ENCODE measurements at regions not wholly inside any gene's neighbourhood (a gene's known extent, or its start where the extent isn't known, plus 50 kb on each side); places are given as distances from the start of the nearest gene placed in this dataset.
"Not testable (repeated sequence)": the region's sequence is repeated elsewhere in the genome, so short reads cannot be mapped to it uniquely, and the experiment has no call there.

DNA sequence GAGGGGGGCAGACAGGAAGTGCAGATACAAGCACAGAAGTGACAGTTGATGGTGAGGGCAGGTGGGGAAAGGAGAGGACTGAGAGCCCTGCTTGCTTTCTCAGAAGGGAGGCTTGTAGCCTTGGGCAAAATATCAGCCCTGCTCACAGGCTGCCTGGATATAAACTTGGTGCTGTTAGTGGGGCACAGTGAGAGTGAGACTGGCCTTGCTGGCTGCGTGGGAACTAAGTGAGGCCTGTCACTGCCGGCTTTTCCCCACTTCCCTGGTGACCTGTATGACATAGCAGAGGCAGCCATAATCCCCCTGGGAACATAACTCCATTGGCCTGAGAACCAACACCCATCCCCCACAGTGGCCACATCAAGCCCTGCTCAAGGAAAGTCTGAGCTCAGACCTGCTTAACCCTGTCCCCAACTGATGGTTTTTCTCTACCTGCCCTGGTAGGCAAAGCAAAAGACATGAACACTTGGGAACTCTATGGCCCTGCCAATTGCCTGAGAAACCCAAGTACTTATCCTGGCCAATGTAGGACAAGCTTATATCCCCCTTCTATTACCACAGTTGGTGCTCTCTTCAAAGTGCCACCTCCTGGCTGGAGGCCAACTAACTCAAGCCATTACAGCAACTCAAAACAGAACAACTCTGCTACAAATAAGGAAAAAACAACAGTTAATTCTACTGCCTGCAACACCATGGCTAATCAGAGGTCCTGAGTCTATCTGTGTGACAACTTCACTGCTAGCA lies 472.7 kb downstream of the PLPP3 start:
- DNase-seq (ENCODE audit: low read depth) = no peak

DNA sequence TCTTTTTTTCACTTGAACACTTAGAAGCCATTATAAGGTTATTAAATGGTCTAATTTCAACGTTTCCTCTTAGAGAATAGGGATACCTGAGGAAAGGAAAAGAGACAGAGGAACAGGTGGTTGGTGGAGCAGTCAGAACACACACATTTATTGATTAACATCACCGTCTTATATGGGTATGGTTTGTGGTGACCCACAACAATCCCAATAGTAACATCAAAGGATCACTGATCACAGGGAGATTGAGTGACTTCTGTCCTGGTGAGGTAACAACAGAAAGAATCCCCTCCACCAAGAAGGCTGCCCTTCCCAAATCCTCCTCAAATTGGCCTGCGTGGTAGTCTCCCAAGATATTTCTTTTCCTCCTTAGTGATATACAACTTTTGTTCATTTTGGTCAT lies 474.0 kb downstream of the PLPP3 start:
- no peak for DNase-seq (ENCODE audit: low read depth)

DNA sequence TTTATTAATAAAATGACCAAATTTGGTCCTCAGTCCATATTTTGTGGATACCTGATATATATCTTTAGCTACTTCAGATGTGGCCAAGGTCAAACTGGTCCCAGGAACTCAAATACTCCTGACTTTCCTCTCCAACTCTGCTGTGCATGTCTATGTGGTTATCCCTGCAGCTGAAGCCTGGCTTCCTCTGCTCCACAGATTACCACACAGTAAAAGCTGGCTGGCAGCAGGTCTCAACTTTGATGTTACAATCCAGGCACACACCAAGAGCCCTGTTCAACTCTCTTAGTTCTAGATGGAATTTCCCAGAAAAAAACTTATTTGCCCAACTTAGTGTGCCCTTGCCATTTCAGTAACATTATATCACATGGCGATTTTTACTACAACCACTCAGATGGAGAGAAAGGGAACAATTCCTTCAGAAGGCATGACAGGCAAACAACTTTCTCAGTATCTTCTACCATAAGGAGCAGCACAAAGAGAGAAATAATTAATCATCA lies 479.5 kb downstream of the PLPP3 start:
- DNase-seq (ENCODE audit: low read depth) = no peak

DNA sequence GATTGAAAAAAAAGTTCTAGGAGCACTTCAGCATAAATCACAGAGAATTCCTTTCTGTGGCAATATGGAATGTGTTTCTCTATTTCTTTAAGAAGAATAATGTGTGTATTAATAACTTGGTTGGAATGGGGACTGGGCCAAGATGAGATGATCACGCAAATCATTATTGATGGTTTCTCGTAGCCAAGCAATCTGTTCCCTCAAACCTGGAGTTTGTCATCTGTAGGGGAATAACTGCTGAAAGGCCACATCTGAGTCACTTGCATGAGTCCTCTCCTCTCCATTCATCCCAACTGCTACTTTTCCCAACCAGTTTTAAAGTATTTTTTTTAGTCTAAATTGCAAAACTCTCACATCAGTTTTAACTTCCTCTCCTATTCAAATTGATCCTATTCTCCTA lies 480.4 kb downstream of the PLPP3 start:
- DNase-seq (ENCODE audit: low read depth) = no peak

DNA sequence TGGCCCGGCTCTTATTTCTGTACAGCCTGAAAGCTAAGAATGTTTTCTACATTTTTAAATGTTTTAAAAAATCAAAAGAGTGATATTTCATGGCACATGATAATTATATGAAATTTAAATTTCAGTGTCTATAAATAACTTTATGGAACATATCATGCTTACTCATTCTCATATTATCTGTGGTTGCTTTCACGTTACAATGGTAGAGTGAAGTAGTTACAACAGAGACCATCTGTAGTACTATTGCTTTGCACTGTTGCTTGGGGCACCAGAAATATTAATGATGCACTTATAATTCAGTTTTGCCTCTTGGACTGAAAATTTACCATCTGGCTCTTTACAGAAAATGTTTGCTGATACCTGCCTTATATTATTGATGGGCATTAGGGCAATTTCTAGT lies 481.6 kb downstream of the PLPP3 start:
- DNase-seq (ENCODE audit: low read depth) = no peak

DNA sequence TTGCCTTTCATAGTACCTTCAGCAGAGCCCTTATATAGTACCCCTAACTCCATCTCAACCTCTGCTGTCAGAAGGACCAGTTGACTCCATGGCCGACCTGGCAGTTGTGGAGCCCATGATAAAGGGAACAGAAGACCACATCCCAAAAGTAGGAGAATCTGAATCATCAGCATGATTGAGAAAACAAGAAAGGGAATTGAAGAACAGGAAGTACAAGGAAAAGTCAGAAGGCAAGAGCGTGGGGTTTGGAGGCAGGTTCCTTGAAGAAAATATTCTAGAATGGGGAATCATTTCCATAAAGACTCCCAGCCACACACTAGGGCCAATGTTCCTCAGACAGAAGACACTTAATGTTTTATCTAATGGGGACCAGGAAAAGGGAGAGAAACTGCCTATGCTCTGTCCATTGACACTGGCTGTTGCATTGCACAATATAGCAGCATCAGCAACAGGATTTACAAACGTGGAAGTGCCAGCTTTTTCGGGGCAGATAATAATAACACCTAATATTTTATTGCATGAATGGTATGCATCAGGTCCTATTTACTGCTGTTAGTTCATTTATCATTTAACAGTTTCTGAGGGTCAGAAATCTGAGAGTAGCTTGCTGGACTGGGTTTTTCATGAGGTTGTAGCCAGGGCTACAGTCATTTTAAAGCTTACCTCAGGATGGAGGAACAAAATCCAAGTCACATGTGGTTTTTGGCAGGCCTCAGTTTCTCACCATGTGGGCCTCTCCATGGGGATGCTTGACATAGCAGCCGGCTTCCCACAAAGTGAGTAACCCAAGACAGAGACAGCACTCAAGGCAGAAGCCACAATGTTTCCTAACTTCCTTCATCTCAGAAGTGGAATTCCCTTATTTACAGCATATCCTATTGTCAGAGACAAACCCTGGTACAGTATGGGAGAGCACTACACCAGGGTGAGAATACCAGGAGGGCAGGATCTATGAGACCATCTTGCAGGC lies 483.4 kb downstream of the PLPP3 start:
- no peak for DNase-seq (ENCODE audit: low read depth)

DNA sequence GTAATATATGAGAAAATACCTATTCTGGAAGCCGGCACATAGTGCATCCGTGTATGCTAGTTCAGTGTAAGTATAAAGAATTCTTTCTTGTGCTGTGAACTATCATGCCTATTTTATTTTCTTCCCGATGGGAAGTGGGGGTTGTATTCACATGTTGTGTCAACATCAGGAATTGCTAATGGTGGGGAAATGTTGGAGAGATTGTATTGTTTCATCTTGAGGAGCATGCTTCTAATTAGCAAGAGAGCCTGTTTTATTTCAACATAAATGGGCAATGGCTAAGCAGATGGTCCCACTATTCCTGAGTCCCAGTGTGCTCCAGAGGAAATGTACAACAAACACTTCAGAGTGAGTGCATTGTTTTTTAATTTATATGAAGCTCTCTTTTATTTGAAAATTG lies 485.2 kb downstream of the PLPP3 start:
- DNase-seq (ENCODE audit: low read depth) = no peak

DNA sequence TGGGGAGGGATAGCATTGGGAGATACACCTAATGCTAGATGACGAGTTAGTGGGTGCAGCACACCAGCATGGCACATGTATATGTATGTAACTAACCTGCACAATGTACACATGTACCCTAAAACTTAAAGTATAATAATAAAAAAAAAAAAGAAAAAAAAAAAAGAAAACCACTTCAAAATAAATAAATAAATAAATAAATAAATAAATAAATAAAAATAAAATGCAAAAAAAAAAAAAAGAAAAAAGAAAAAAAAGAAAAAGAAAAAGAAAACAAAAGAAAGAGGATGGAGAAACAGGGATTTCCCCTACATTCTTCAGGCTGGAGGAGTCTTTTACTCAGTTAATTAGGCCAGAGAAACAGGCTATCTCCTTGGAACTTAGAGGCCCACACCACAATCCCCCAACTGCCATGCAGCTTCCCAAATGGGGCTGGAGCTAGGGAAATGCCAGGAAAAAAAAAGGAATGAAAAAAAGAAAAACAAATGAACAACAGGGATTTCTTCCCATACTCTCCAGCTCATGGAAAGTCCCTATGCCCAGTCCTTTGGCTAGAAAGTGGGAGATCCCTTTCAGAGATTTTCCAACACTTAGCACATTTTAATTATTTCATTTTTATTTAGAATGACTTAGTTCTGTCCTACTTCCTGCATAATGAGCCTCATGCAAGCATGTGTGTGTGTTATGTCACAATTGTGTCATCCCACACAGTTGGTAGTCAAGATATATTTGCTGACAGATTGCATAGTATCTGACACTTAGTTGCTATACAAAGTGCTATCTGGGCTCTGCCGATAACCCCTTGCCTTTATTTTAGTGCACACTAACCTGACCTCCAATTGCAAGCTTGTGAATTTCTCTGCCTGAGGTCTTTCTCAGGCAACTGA lies 486.4 kb downstream of the PLPP3 start:
- no peak for DNase-seq (ENCODE audit: low read depth)

DNA sequence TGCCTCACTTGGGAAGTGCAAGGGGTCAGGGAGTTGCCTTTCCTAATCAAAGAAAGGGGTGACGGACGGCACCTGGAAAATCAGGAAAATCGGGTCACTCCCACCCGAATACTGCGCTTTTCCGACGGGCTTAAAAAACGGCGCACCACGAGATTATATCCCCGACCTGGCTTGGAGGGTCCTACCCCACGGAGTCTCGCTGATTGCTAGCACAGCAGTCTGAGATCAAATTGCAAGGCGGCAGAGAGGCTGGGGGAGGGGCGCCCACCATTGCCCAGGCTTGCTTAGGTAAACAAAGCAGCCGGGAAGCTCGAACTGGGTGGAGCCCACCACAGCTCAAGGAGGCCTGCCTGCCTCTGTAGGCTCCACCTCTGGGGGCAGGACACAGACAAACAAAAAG lies 489.5 kb downstream of the PLPP3 start:
- DNase-seq (ENCODE audit: low read depth) = not testable (repeated sequence)

DNA sequence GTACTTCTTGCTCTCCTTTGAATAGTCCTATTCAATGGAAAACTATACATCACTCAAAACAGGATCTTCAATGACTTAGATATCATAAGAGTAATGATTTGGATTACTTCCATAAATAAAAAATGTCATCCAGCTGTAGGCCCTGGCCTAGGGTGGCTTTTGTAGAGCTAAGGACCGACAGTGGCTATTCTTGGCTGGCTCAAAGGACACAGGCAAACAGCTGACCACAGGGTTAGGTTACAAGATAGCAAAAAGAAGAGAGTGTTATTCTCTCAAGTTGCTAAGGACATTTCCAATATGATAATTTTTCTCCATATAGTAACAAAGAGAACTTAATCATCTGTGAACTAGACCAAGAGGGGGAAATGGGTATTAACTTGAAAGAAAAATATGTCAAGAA lies 495.1 kb downstream of the PLPP3 start:
- DNase-seq (ENCODE audit: low read depth) = no peak

DNA sequence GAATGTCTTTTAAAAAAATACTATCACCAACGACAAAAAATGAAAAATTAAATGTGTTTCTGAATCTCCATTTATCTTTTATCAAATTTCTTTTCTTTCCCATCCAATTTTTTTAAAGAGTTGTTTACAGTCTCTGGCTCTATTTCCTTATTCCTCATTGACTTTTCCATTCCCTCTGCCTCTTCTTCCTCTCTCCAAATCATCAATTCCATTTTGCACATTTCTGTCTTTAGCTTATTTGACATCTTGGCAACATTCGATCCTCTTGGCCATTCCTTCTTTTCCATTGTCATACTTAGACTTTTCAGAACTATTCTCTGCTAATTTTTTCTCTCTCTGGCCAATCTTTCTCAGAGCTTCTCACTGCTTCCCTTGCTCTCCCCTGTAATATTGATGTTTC lies 497.6 kb downstream of the PLPP3 start:
- no peak for DNase-seq (ENCODE audit: low read depth)

DNA sequence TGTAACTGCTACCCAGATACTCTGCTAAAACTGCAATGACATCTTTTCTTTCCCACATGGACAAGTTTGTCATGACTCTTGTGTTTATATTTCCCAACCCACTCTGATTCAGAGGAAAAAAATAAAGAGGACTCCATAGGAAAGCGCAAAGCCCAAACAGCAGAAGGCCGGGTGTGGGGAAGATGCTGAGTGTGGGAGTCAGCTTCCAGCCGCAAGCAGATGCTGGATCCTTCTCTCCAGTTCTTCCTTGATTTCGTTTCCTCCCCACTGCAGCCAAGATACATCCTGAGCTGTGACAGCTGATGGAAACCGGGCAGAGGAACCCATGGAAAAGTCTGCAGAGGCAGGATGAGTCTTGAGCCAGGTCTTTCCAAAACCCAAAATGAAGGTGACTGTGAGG lies 498.2 kb downstream of the PLPP3 start:
- no peak for DNase-seq (ENCODE audit: low read depth)

DNA sequence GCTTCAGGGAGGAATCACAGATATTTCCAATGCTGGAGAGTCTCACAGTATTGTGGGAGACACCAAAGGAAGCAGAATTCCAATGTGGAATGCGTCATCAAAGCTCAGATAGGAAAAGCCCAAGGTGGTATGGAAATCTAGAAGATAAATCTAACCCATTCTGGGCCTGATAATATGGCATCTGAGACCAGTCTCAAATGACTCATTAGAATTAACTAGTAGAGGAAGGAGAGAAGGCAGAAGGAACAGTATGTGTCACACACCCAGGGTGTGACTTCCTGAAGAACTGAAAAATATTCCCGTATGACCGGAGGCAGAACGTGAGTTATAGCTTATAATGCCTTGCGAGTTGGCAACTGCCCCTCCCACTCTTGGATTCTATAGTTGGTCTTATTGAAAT lies 499.2 kb downstream of the PLPP3 start:
- DNase-seq (ENCODE audit: low read depth) = no peak

DNA sequence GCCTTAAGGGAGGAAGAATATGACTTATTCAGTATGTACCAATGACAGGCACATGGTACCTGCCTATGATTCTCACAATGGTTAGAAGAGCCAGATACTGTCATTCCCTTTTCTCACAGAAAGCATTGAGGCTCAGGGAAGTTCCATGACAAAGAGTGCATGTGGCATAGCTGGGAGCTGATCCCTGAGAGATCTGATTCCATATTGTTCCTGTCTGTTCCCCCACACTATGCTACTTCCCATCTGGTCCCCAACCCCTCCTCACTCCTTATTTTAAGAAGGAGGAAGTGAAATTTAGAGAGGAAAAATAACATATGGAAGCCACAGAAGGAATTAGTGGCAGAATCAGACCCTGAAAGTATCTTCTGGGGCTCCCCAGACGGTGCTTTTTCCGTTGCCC lies 500.0 kb downstream of the PLPP3 start:
- DNase-seq (ENCODE audit: low read depth) = no peak

DNA sequence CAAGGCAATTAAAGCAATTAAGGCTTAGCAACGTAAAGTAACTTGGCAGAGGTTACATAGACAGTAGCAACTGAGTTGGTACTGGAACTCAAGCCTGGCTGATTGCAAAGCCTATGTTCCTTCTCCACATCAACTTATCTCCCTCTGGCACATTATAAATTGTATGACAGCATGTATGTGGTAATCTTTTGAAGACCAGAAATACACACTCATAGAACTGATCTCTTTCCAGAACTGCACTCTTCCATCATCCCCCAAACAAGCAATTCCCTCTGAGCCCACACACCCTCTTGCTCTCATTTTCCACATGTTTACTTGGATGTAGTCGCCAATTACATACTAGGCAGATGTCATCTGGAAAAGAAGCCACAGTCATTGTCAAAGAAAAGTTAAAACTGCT lies 502.2 kb downstream of the PLPP3 start:
- DNase-seq (ENCODE audit: low read depth) = no peak

DNA sequence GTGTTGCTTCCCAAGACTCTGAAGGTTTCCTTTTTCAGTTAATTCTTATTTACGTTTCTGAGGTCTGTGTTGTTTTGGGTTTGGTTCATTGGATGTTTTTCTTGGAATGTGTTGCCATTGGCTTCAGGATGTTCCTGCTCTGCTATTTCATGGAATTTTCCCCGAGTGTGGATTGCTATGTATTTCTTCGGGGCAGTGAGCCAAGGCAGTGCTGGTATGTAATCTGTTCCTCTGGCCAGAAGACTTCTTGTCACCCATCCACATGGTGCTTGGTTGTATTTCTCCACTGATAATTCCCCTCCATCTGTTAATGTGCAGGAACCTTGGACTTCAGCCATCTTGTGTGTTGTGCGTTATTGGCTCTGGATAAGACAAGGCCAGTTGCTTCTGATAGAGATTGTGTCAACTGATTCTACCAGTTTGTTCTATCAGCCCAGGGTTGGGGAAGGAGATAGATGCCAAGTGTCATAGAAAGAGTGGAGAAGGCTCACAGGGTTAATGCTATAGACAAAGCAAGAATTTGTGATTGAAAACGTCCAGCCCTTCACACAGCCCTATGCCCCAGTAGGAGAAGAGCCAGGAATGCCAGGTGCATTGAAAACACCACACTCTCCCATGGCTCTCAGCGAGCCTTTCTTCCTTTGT lies 505.2 kb downstream of the PLPP3 start:
- no peak for DNase-seq (ENCODE audit: low read depth)

DNA sequence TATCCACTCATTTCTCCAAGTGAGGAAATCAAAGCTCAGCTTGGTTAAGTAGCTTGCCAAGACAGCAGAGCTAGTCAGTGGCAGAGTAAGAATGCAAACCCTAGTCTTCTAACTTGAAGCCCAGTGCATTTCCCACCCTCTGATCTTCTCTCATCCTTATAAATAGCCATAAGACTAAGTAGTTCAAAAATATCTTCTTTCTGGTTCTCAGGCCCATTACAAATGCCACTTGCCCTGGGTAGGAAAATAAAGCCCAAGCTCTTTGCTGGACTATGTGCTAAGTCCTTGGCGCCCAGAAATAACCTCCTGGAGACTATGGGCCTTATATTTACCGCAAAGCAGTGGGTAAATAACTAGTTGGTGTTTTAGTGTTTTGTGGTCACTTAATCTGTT lies 505.8 kb downstream of the PLPP3 start:
- DNase-seq (ENCODE audit: low read depth) = no peak

DNA sequence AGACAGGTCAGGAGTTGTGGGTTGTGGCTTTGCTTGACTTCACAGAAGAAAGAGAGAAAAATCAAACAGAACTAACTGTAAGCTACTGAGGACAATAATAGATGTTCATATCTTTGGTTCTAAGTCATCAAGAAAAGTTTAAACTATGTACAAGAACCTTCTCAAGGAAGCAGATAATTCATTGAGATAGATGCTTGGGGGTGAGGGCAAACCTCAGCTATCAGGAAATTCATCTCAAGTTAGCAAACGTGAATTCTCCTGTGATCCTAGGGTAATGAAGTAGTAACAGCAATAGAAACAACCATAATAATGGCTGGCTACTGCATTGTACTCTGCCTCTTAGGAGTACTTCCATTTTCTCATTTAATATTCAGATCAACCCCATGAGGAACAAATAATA lies 506.2 kb downstream of the PLPP3 start:
- no peak for DNase-seq (ENCODE audit: low read depth)

DNA sequence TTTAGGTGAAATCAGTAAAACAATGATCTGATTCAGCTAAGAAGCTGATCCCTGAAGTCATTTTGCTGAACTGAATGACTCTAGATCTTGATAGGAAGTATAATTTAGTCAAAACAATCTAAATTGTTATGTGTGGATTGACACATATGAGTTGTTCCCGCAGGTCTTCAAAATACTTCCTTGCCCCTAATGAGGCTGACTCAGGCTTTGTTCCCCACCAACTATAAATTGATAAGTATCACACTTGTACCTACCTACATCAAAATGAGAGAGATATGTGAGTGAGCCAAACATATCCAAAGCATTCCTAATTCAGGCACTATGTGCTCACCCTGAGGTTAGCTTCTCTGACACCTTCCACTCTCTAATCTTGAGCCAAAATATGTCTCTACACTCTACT lies 507.1 kb downstream of the PLPP3 start:
- no peak for DNase-seq (ENCODE audit: low read depth)

DNA sequence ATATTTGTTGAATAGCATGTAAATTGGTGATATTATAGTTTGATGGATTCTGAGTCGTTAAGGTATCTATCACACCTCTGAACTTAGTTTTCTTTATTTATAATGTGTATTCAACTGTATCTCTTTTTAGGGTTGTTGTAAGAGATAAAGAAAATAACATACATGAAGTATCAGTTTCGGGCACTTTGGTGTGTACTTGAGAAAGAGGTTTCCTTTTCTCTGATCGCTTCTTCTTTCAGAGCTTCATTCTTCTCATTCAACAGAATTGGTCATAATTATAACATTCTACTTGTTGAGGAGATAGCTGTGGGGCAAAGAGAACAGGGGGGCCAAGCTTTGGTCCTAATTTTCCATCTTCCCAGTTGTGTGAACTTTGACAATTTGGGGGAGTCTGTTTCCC lies 508.0 kb downstream of the PLPP3 start:
- no peak for DNase-seq (ENCODE audit: low read depth)

DNA sequence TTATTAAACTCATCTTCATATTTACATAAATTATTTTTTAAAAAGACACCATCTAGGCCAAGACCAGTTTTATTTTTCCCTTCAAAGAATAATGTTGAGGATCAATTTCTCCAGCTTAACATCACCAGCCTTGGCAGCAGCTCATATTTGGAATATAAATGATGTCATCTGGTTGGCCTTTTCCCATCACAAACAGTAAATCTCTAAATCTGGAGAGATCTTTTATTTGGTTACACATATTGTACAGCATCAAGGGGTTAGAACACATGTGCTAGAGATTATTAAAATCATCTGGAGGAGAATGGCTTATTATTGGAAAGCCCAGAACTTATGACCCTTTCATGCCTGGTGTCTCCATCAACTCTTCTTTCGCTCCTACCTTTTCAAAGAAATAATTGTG lies 508.8 kb downstream of the PLPP3 start:
- DNase-seq (ENCODE audit: low read depth) = no peak

DNA sequence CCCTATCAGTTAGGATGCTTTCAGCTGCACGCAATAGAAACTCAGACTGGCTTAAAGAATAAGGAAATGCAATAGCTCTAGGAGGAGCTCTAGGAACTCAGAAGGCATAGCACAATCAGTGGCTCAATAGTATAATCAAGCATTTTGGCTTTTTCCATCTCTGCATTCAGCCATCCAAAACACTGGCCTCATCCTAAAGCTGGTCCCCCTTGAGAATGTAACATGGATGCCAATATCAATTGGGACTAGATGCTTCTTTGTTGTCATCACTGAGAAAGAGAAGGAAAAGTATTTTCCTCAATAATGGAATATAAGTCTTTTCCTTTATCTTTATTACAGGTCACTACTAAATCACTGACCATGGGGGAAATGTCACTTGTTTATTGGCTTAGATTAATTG lies 509.5 kb downstream of the PLPP3 start:
- no peak for DNase-seq (ENCODE audit: low read depth)
